G401 (cell line): ENCODE measurements at regions not wholly inside any gene's neighbourhood (a gene's known extent, or its start where the extent isn't known, plus 50 kb on each side); places are given as distances from the start of the nearest gene placed in this dataset.

Source experiments
- DNase-seq: peaks from one replicate; pipeline ENCODE4 v3.0.0-alpha.2; 2015; ENCODE audit warnings: low spot score
- in situ Hi-C: cut with HindIII; loops from 2 replicates; pipeline ENCODE4 v1.10.0; 2016; ENCODE audit warnings: low sequenced_read_pairs, mixed read lengths

DNA sequence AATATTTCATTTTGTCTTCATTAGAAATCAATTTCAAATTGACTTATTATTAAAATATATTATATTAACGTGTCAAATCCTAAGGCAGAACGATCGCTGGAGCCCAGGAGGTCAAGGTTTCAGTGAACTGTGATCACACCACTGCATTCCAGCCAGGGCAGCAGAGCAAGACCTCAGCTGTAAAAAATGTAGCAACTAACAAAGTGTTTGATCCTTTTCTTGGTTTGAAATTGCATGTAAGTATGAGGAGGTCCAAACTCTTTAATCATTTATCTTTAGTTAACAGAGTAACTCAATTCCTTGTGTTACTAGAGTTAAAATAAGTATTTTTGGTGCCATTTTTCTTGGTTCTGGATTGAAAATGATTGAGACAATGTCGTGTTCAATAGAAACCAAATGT, 1033.9 kb downstream of the NLGN4X start:
- DNase-seq: no peak
- in situ Hi-C loops: no loop called here

DNA sequence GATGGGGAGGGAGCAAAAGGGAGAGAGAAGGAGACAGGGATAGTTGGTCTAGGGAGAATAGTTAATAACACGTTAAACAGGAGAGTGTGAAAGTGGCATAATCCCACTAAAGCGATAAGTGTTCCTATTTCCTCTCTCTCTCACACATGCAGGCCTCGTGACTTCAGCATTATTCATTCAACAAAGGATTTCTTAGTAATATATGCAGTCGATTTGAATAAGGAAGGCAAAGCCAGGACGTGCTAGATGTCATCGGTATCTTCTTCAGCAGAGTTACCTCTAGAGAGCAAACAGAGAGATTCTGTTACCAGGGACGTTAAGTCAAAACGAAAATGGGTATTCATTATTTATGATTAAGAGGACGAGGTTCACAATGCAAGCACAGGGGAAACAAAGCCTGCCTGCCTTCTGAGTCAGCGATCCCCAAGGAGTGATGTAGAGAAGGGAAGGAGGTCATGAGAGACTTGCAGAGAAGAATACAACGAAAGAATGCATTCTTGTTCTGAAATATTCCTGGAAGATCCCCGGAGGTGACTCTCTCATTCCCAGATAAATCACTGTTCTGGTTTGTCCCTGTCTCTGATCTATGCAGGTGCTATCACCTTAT, 1048.4 kb downstream of the NLGN4X start:
- no peak for DNase-seq
- in situ Hi-C loops: no loop called here

GRCh38 chrX:5176766-5177165, 1051.9 kb downstream of the NLGN4X start:
- in situ Hi-C loops: no loop called here
- DNase-seq: no peak

- DNase-seq: no peak
- in situ Hi-C loops: no loop called here
These were observed 1065.0 kb downstream of the NLGN4X start for GRCh38 chrX:5163663-5164062.

GRCh38 chrX:5155301-5155700, 1073.4 kb downstream of the NLGN4X start:
- in situ Hi-C loops: no loop called here
- no peak for DNase-seq

DNA sequence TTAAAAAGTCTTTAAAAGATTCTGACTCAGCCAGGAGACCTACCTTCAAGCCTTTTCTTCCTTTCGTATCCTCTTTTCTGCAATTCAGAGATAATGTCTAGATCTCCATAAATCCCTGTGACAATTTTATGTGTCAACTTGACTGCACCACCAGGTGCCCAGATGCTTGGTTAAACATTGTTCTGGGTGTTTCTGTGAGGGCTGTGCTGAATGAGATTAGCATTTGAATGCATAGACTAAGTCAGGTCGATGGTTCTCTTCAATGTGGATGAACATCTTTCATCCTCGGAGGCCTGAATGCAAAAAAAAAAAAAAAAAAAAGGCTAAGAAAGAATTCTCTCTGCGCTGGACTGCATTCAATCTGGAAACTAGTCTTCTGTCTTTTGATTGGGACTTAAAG, 1082.7 kb downstream of the NLGN4X start:
- in situ Hi-C loops: no loop called here

GRCh38 chrX:5142644-5143043, 1086.0 kb downstream of the NLGN4X start:
- in situ Hi-C loops: no loop called here
- no peak for DNase-seq

More for the DNA sequence above, 1082.7 kb downstream of the NLGN4X start:
- no peak for DNase-seq

DNA sequence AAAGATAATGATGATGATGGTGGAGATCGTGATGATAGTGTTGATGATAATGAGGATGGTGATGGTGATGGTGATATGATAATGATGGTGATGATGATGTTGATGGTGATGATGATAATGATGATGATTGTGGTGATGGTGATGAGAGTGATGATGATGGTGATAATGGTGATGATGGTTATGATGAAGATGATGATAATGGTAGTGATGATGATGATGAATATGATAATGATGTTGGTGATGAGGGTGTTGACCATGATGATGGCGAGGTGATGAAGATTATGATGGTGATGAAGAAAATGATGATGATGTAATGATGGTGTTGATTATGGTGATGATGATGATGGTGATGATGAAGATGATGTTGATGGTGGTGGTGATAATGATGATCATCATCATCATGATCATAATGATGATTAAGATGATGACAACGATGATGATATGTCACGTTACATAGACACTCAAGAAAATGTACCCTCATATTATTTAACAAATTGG, 1106.4 kb downstream of the NLGN4X start:
- in situ Hi-C loops: no loop called here
- DNase-seq: no peak

DNA sequence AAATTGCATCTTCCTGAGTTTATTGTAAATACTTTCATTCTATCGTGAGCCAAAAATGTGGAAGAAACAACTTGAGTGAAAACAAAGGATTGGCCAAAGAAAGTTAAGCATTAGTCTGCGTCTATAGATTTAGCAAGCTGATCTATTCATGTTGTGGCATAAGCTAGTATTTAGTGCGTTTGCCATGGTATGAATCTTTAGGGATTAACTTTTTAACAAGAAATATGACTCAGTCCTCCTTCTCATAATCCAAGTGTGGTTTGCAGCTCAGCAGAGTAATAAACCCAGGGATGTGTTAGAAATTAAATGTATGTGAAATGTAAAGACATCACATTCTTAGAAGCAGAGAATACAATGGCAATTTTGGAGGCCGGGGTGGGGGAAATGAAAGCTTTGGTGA, 1110.9 kb downstream of the NLGN4X start:
- in situ Hi-C loops: no loop called here

DNA sequence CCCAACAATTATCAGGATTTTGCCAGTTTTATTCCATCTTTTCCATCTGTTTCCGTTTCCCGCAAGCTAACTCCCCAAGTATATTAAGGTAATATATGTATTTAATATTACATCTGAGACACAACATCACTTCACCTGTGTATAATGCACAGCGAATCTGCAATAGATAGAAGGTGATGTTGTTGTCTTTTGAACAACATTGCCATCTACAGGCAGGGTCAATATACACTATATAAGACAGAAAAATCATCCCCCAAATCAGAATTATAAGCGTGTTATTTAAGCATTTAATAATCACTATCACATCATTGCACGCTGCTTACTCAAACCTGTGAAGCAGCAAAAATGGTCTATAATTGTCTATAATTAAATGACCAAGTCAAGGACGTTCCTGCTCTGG, 1115.5 kb downstream of the NLGN4X start:
- no peak for DNase-seq
- in situ Hi-C loops: no loop called here

More for the DNA sequence above, 1110.9 kb downstream of the NLGN4X start:
- DNase-seq: no peak

DNA sequence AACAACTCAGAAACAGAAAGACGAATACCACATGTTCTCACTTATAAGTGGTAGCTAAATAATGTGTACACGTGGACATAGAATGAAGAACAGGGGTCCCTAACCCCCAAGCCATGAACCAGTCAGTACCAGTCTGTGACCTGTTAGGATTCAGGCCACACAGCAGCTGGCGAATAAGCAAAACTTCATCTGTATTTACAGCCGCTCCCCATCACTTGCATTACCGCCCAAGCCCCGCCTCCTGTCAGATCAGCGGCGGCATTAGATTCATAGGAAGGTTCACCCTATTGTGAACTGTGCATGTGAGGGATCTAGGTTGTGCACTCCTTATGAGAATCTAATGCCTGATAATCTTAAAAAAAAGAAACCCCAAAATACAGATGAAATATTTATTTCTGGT, 1128.7 kb downstream of the NLGN4X start:
- in situ Hi-C loops: no loop called here
- no peak for DNase-seq

GRCh38 chrX:5086388-5086787, 1142.3 kb downstream of the NLGN4X start:
- in situ Hi-C loops: no loop called here
- DNase-seq: no peak

- in situ Hi-C loops: no loop called here
These were observed 1144.4 kb downstream of the NLGN4X start for GRCh38 chrX:5084279-5084678.

GRCh38 chrX:5082705-5083104, 1146.0 kb downstream of the NLGN4X start:
- DNase-seq: no peak
- in situ Hi-C loops: no loop called here

More at GRCh38 chrX:5084279-5084678, 1144.4 kb downstream of the NLGN4X start:
- no peak for DNase-seq

- in situ Hi-C loops: no loop called here
- no peak for DNase-seq
These were observed 1147.9 kb downstream of the NLGN4X start for GRCh38 chrX:5080791-5081190.

- DNase-seq: no peak
- in situ Hi-C loops: no loop called here
These were observed 1160.1 kb downstream of the NLGN4X start for GRCh38 chrX:5068550-5068949.

- in situ Hi-C loops: no loop called here
- DNase-seq: no peak
These were observed 1170.9 kb downstream of the NLGN4X start for GRCh38 chrX:5057786-5058185.

- in situ Hi-C loops: no loop called here
These were observed 1173.8 kb downstream of the NLGN4X start for GRCh38 chrX:5054852-5055251.

GRCh38 chrX:5051831-5052491, 1176.7 kb downstream of the NLGN4X start:
- no peak for DNase-seq
- in situ Hi-C loops: no loop called here

More at GRCh38 chrX:5054852-5055251, 1173.8 kb downstream of the NLGN4X start:
- DNase-seq: no peak

DNA sequence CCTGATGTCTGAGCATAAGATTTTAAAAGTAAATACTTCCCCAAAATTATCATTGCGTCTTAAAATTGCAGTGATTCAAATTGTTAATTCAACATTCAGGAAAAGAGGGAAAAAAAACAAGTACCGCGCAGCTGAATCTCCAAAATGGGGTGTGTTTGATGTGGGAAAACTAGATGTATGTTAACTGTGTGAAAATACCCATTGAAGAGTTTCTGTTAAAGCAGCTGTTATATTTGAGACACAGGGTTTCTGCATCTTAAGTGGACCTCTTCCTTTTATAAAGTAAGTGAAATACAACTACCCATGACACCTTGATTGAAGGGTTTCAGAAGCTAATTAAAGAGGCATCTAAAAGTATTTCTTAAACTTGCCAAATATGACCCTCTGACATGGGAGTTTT, 1186.1 kb downstream of the NLGN4X start:
- no peak for DNase-seq
- in situ Hi-C loops: no loop called here

DNA sequence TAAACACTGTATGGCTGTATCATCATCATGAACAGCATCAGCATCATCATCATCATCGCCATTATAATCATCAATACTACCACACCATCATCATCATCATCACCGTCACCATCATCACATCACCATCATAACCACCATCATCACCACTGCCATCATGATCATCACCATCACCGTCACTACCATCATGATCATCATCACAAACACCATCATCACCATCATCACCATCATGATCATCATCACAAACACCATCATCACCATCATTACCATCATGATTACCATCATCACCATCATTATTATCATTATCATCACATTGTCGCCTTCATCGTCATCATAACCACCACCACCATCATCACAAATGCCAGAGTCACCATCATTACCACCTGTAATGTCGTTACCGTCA, 1196.9 kb downstream of the NLGN4X start:
- in situ Hi-C loops: no loop called here
- no peak for DNase-seq
